ENCODE measurements at regions not wholly inside any gene's neighbourhood (a gene's known extent, or its start where the extent isn't known, plus 50 kb on each side); places are given as distances from the start of the nearest gene placed in this dataset.
"Not testable (repeated sequence)": the region's sequence is repeated elsewhere in the genome, so short reads cannot be mapped to it uniquely, and the experiment has no call there.

DNA sequence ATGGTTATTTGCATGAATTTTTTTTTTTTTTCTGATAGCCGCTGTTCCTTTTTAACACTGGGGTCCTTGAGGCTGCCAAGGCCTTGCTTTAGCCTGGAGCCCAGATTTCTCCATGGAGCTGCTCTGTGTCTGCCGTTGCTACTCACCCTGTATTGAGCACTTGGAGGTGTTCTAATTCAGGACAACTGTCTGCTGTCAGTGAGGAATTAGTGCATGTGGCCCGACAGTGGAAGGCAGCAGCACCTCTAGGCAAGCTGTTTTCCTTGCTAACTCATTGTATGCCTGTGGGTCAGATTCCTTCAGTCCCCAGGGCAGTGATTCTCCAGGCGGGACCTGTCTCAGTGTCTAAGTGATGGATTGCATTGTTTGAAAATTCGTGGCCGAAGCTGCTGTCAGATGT is 147.7 kb upstream of the DPP10 start:
- in situ Hi-C loops (cut with HindIII; ENCODE audit: low pct_unique_long_range_greater_than_20kb, low sequenced_read_pairs), result no loop called here

DNA sequence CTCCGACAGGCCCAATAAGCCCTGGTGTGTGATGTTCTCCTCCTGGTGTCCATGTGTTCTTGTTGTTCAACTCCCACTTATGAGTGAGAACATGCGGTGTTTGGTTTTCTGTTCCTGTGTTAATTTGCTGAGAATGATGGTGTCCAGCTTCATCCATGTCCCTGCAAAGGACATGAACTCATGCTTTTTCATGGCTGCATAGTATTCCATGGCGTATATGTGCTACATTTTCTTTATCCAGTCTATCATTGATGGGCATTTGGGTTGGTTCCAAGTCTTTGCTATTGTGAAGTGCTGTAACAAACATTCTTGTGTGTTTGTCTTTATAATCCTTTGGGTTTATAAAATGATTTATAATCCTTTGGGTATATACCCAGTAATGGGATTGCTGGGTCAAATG is 142.1 kb upstream of the DPP10 start:
- DNase-seq (ENCODE audit: low read depth, low spot score); in situ Hi-C loops (cut with HindIII; ENCODE audit: low pct_unique_long_range_greater_than_20kb, low sequenced_read_pairs): not testable (repeated sequence)

More for the DNA sequence above, 147.7 kb upstream of the DPP10 start:
- DNase-seq (ENCODE audit: low read depth, low spot score), result no peak

DNA sequence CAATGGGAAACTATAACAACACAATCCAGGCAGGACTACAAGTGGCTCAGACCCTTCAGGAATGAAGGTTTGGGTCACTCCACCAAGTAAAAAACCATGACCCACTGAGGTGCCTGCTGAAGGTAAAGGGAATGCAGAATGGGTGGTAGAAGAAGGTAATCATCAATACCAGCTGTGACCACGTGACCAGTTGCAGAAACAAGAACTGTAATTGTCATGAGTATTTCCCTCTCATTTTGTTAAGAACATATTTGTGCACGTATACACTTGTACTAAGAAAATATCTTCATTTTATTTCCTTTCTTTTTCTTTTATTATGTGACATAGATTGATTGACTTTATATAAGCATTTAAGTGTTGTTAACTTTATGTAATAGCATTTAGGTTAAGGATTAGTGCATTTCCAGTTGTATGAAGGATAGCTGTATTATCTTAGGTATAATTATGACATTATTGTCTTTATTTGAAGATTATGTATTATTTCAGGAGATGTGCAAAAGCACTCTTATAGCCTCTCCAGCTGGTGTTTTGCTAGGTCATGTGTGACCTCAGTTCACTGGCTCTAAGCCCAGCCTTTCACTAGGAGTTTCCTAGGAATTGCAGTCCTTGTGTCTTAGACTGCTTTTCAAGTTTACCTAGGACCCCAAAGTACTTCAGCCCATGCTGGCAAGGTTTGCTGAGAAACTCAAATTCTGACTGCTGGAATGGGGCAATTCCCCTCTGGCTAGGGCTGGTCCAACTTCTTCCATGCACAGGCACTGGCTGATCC is 125.7 kb upstream of the DPP10 start:
- in situ Hi-C loops (cut with HindIII; ENCODE audit: low pct_unique_long_range_greater_than_20kb, low sequenced_read_pairs), result no loop called here
- no peak for DNase-seq (ENCODE audit: low read depth, low spot score)

DNA sequence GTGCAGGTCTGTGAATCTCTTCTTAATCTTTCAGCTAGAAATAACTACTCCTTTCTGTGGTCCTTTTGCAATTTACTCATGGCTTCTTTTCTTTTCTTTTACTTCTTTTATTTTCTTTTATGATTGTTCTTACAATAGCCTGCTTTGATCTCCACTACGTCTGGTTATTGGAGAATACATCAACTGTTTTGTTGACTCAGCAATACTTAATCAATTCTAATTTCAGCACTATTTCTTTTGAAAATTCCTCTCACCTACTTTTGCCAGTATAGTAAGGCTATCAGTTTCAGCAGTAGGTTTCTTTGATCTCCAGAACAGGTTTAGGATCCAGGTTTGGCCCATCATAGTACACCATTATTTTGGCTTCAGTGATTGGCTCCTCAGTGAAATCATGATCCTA is 111.8 kb upstream of the DPP10 start:
- in situ Hi-C loops (cut with HindIII; ENCODE audit: low pct_unique_long_range_greater_than_20kb, low sequenced_read_pairs), result no loop called here
- no peak for DNase-seq (ENCODE audit: low read depth, low spot score)

DNA sequence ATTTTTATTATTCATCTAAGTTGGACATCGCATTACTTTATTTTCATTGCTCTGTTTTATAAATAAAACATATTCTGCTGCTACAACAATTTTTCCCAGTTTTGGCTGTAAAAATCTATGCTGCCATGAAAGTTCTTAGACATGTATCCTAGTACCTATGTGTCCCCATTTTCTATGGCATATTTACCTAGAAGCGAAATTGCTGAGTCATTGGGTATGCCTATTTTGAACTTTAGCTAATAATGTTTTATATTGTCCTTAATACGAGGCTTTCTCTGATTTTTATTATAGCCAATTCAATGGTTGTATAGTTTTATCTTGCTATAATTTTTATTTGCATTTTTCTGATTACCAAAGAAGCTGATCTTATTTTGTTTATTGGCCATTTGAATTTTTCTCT is 110.5 kb upstream of the DPP10 start:
- in situ Hi-C loops (cut with HindIII; ENCODE audit: low pct_unique_long_range_greater_than_20kb, low sequenced_read_pairs), result no loop called here
- DNase-seq (ENCODE audit: low read depth, low spot score), result no peak

DNA sequence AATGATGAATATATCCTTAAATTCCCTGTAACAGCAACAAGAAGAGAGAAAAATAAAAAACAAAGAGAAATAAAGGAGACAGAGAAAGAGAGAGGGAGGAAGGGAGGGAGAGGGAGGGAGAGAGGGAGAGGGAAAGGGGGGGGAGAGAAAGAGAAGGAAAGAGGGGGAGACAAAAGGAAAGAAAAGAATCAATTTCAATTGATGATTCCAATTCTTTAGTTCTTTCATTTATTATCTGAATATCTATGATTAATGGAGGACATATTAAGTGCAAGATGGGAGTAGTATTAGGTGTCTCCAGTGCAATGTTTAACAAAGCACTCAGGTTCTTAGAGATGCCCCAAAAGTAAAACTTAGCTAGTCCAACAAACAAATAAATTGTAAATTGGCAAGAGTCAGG is 97.2 kb upstream of the DPP10 start:
- DNase-seq (ENCODE audit: low read depth, low spot score), result no peak
- in situ Hi-C loops (cut with HindIII; ENCODE audit: low pct_unique_long_range_greater_than_20kb, low sequenced_read_pairs), result no loop called here

DNA sequence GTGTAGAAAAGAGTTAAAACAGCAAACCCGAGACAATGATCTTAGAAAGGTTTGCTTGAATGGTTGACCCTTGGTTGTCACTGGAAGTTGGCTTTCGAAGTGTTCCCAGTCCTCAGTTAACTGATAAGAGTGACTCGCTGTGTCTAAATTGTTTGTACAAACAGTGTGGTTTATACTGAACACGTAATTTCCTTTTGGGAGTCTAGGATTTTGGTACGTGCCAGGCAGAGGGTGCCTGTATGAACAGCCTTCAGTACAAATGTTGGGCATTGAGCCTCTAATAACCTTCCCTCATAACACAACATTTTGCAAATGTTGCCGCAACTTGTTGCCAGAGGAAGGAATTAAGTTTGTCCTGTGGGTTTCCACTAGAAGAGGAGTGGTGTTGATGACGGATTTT is 95.8 kb upstream of the DPP10 start:
- DNase-seq (ENCODE audit: low read depth, low spot score), result no peak
- in situ Hi-C loops (cut with HindIII; ENCODE audit: low pct_unique_long_range_greater_than_20kb, low sequenced_read_pairs), result no loop called here

DNA sequence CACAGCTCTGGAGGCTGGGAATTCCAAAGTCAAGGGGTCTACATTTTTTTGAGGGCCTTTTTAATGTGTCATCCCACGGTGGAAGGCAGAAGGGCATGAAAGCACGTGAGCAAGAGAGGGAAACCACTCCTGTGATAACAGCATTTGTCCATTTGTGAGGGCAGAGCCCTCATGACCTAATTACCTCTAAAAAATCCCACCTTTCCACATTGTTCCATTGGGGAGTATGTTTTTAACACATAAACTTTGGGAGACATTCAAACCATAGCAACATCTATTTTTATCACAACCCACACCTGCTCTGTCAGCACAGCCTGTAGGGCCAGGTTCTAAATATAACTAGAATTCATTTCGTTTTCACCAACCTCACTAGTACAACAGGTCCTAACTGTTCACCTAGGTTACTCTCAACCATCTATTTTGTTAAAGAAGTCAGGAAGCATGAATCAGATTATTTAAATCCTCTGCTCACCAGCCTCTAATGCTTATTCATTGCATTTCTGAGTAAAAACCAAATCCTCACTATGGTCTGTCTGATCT is 92.2 kb upstream of the DPP10 start:
- in situ Hi-C loops (cut with HindIII; ENCODE audit: low pct_unique_long_range_greater_than_20kb, low sequenced_read_pairs), result no loop called here
- DNase-seq (ENCODE audit: low read depth, low spot score), result no peak

DNA sequence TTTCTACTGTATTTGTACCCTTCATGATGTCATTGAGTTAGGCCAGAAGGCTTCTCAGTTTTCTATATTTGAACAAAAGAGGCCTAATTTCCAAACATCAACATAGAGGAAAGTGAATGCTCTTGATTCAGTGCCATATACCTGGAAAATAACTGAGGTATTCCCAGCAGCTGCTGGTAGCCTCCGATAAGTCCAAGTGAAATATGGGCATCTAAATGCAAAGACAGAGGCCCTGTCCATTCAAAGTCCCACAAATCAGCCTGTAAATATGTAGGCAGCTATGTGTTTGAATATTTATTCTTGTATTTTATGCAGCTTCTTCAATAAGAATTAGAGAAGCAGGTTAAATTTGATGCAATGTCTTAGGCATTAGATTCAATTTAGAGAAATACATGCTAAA is 89.5 kb upstream of the DPP10 start:
- DNase-seq (ENCODE audit: low read depth, low spot score), result no peak
- in situ Hi-C loops (cut with HindIII; ENCODE audit: low pct_unique_long_range_greater_than_20kb, low sequenced_read_pairs), result no loop called here

DNA sequence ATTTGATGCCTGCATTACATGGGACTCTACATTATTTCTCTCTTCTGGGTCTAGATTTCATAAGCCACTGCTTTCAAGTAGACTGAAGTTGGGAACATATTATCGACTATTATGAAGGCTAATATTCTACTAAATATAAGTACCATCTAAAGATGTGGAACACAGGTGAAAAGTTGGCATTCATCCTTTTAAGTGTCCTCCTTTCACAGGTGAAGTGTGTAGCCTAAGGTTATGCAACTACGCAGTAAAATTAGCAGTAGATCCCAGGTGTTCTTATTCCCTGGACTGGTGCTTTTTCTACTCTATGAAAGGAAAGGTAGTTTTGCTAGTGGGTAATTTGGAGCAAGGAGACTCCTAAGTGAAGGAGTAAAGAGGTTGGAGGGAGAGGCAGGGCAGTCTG is 88.2 kb upstream of the DPP10 start:
- in situ Hi-C loops (cut with HindIII; ENCODE audit: low pct_unique_long_range_greater_than_20kb, low sequenced_read_pairs), result no loop called here
- no peak for DNase-seq (ENCODE audit: low read depth, low spot score)

DNA sequence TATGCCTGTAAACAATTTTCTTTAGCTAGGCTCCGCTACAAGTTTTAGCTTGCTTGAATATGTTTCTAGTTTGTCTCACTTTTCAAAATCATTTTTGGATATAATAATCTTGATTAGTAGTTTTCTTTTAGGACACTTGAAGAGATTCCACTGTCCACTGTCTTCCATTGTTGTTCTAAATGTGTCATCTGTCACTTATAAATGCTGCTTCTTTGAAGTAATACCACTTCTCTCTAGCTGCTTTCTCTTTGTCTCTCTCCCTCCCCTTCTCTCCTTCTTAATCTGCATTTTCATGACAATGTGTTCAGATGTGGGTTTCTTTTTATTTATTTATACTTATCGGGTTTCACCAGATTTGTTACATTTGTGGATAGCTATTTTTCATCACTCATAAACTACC is 73.7 kb upstream of the DPP10 start:
- no peak for DNase-seq (ENCODE audit: low read depth, low spot score)
- in situ Hi-C loops (cut with HindIII; ENCODE audit: low pct_unique_long_range_greater_than_20kb, low sequenced_read_pairs), result no loop called here

DNA sequence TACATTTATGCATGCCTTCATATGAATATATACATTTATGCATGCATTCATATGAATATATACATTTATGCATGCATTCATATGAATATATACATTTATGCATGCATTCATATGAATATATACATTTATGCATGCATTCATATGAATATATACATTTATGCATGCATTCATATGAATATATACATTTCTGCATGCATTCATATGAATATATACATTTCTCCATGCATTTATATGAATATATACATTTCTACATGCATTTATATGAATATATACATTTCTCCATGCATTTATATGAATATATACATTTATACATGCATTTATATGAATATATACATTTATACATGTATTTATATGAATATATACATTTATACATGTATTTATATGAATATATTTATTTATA is 70.7 kb upstream of the DPP10 start:
- in situ Hi-C loops (cut with HindIII; ENCODE audit: low pct_unique_long_range_greater_than_20kb, low sequenced_read_pairs); DNase-seq (ENCODE audit: low read depth, low spot score): not testable (repeated sequence)

DNA sequence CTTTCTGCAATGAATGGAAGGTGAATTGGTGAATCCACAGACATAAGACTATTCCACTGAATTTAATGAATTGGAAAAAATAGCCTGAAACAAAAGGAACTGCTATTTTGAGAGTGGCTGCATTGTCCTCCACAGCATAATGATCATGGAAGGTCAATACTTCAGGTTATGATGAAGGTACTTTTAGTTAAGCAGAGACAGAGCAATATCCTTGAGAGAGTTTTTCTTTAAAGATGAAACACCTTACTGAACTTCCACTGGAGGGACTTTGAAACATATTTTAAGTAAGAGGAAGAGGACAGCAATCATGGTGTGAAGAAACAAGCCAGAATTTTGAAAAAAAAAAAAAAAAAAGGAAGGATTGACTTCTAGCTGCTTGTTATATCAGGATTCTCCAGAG is 68.8 kb upstream of the DPP10 start:
- no peak for DNase-seq (ENCODE audit: low read depth, low spot score)

DNA sequence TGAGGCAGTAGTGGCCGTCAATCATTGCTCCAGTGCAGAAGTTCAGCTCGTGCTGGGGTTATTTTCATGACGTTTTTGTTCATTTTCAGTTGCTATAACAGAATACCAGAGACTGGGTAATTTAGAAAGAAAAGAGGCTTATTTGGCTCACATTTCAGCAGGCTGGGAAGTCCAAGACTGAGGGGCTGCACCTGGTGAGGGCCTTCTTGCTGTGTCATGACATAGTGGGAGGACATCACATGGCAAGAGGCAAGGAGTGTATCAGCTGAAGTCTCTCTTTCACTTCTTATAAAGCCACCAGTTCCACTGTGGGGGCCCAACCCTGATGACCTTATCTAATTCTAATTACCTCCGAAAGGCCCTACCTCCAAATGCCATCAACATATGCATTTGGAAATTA is 58.0 kb upstream of the DPP10 start:
- in situ Hi-C loops (cut with HindIII; ENCODE audit: low pct_unique_long_range_greater_than_20kb, low sequenced_read_pairs), result no loop called here

More for the DNA sequence above, 68.8 kb upstream of the DPP10 start:
- in situ Hi-C loops (cut with HindIII; ENCODE audit: low pct_unique_long_range_greater_than_20kb, low sequenced_read_pairs), result no loop called here

DNA sequence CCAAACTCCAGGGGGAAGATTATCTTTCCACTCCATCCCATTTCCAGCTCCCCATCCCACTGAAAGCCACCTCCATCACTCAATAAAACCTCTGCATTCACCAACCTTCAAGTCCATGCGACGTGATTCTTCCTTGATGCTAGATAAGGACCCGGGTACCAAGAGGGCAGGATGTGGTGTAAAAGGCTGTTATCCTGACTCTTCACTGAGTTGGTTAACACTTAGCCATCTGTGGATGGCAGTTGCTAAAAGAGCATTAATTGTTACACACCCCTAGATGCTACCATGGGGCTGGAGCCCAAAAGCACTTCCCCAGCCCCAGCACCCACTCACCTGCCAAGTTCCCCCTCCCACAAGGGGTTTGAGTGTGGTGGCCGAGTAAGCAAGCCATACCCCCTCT is 53.4 kb upstream of the DPP10 start:
- DNase-seq (ENCODE audit: low read depth, low spot score), result no peak
- in situ Hi-C loops (cut with HindIII; ENCODE audit: low pct_unique_long_range_greater_than_20kb, low sequenced_read_pairs), result no loop called here

More for the DNA sequence above, 58.0 kb upstream of the DPP10 start:
- DNase-seq (ENCODE audit: low read depth, low spot score), result no peak

Measured in SK-MEL-5 (cell line).